Breast epithelium (tissue), 4 donors: ENCODE measurements at regions not wholly inside any gene's neighbourhood (a gene's known extent, or its start where the extent isn't known, plus 50 kb on each side); places are given as distances from the start of the nearest gene placed in this dataset.

Source experiments
- DNase-seq, 2 donors: peaks; one replicate each; pipeline ENCODE4 v3.0.0-alpha.2; 2019; ENCODE audit warnings: low spot score in 2 of 2
- H3K27ac ChIP-seq, 2 donors: fragments of 200-600 bp; sonication (generic) in 1 of 2; one replicate each; pipeline ENCODE4 v1.5.1; 2016 to 2019; ENCODE audit warnings: mild to moderate bottlenecking in 1 of 2
- H3K27me3 ChIP-seq, 2 donors: fragments of 200-600 bp; sonication (generic) in 1 of 2; one replicate each; pipeline versions ENCODE4 v1.5.1 to v1.6.0; 2017 to 2019; ENCODE audit warnings: control low read depth in 1 of 2, mild to moderate bottlenecking in 1 of 2
- H3K36me3 ChIP-seq: fragments of 200-600 bp; one replicate; pipeline ENCODE4 v1.5.1; 2019
- H3K4me1 ChIP-seq, 2 donors: fragments of 200-600 bp; sonication (generic); one replicate each; pipeline ENCODE4 v1.5.1; 2016 to 2019; ENCODE audit warnings: control low read depth in 1 of 2
- H3K4me3 ChIP-seq, 3 donors: fragments of 200-600 bp; sonication (generic); 1 replicate in 2 of 3; 2 replicates in 1 of 3; pipeline ENCODE4 v1.5.1; 2016 to 2019; ENCODE audit warnings: mild to moderate bottlenecking in 3 of 3, moderate library complexity in 2 of 3
- H3K9me3 ChIP-seq, 2 donors: fragments of 200-600 bp; sonication (generic) in 1 of 2; one replicate each; pipeline ENCODE4 v1.5.1; 2016 to 2019; ENCODE audit warnings: control low read depth in 1 of 2
- CTCF ChIP-seq, 3 donors: fragments of 450-650 bp; IDR thresholded peaks; one replicate each; pipeline ENCODE4 v1.5.1; 2016 to 2017; ENCODE audit warnings: antibody characterized with exemption in 3 of 3, mild to moderate bottlenecking in 3 of 3, moderate library complexity in 3 of 3
- POLR2A ChIP-seq: fragments of 450-650 bp; IDR thresholded peaks from one replicate; pipeline ENCODE4 v1.6.1; 2016; ENCODE audit warnings: antibody characterized with exemption, mild to moderate bottlenecking, moderate library complexity
- POLR2AphosphoS5 ChIP-seq, 3 donors: sonication (generic); formaldehyde crosslinking; IDR thresholded peaks; one replicate each; pipeline ENCODE4 v1.6.1; 2017; ENCODE audit warnings: antibody characterized with exemption in 3 of 3
- intact Hi-C: fragments of 100-400 bp; cut with DNase I; formaldehyde crosslinking; loops from one replicate; pipeline ENCODE4 v1.15.1; 2023; ENCODE audit warnings: low total_unique reads

DNA sequence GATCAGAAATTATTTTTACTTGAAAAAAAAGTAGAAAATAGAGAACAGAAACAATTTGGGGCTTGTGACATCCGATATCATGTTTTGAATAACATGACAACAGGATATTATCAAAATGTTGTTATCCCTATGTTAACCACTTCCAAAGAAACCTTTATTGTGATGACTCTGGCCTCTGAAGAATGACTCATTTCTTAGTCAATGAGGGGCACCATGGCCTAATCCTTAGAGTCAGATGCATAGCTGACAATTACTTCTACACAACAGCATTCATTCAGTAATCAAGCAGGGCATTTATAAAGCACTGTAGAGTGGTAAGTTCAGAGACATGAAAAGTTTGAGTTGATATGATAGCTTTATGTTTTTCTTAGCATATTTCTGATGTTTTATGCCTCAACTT is 703.0 kb downstream of the RNF144A start:
- DNase-seq: no peak

DNA sequence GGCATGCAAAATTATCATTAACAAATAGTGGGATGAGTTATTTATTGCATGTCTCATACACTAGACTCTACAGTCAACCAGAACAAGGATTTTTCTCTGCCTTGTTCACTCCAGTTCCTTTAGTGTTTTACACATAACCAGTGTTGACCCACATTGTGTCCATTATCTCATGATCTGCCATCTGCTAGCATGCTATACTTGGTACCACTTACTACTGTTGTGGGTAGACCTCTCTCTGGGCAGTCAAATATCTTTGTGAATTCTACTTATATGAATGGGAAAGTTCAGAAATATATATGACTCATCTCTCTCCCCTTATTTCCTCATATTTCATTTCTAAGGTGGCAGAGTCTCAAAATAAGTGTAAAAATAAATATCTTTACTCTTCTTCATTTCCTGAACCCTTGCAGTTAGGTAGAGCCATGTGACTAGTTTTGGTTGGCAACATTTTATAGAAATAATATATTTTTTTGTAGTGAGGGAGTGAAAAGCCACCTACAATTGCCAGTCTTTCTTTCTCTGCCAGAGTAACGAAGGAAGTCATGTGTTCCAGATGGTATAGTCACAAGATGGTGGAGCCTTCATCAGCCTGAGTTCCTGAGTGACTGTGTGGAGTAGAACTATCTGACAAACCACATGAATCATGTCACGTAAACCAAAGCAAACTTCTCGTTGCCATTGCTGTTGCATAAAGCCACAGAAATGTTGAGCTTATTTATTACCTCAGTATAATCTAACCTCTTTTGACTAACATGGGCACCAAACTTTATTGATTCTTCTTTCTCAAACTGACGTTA is 704.0 kb downstream of the RNF144A start:
- no peak overlapping the region for H3K4me3 ChIP-seq
- intact Hi-C loops: no loop called here
- DNase-seq: no peak
- no peak overlapping the region for H3K27ac ChIP-seq
- H3K36me3 ChIP-seq: no peaks in the 10 kb centered on the region
- H3K27me3 ChIP-seq: no peaks in the 10 kb centered on the region
- H3K9me3 ChIP-seq: no peaks in the 10 kb centered on the region
- H3K4me1 ChIP-seq: no peaks in the 10 kb centered on the region
- TF ChIP-seq POLR2AphosphoS5 (IDR thresholded peaks at IDR 0.05) (no peak), POLR2A (no peak), CTCF (IDR thresholded peaks at IDR 0.05) (no peak)

More for the DNA sequence above, 703.0 kb downstream of the RNF144A start:
- Histone ChIP-seq H3K36me3 (no peaks in the 10 kb centered on the region), H3K4me1 (no peaks in the 10 kb centered on the region), H3K9me3 (no peaks in the 10 kb centered on the region), H3K27me3 (no peaks in the 10 kb centered on the region), H3K4me3 (no peak overlapping the region), H3K27ac (no peak overlapping the region)
- TF ChIP-seq POLR2A: no peak
- no peak for TF ChIP-seq CTCF (IDR thresholded peaks at IDR 0.05)
- TF ChIP-seq POLR2AphosphoS5 (IDR thresholded peaks at IDR 0.05): no peak
- intact Hi-C loops: no loop called here

DNA sequence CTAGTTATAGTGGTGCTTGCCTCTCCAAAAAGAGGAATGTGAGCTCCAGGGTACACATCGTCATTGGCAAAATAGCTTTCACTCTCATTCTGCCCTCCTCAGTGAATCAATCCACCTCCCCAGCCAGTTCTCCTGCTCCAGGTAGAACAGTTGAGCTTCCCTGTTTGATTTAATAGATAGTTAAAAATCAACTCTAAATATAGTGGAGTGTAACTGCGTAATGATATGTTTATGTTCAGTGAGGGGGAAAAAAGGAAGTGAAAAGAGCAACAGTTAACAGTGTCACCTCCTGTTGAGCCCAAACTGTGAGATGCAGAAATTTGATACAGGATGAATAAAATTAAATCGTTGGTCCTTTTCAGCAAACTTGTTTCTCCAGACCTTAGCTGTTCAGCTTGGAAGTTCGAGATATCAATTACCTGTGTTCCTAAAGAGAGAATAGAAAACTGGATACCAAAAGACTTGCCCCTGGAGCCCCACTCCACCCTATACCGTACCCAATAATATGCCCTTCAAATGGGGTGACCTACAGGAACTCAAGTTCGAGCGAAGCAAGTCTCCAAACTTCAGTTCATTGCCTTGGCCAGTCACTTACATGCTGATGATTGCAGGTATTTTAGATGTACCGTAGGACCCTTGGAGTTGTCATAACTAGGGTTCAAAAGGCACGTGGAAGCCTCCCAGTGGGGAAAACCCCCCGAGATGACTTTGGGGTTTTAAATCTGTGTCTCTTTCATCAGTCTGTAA is 708.4 kb downstream of the RNF144A start:
- Histone ChIP-seq H3K27me3 (no peaks in the 10 kb centered on the region), H3K27ac (no peak overlapping the region), H3K9me3 (no peaks in the 10 kb centered on the region), H3K4me1 (no peaks in the 10 kb centered on the region), H3K4me3 (no peak overlapping the region), H3K36me3 (no peaks in the 10 kb centered on the region)
- TF ChIP-seq POLR2A (no peak), POLR2AphosphoS5 (IDR thresholded peaks at IDR 0.05) (no peak), CTCF (IDR thresholded peaks at IDR 0.05) (no peak)
- intact Hi-C loops: no loop called here
- no peak for DNase-seq

GRCh38 chr2:7626139-7626537 is 708.9 kb downstream of the RNF144A start:
- Histone ChIP-seq H3K36me3 (no peaks in the 10 kb centered on the region), H3K9me3 (no peaks in the 10 kb centered on the region), H3K27ac (no peak overlapping the region), H3K4me3 (no peak overlapping the region), H3K4me1 (no peaks in the 10 kb centered on the region), H3K27me3 (no peaks in the 10 kb centered on the region)
- intact Hi-C loops: no loop called here
- no peak for TF ChIP-seq POLR2A
- no peak for TF ChIP-seq POLR2AphosphoS5 (IDR thresholded peaks at IDR 0.05)
- no peak for TF ChIP-seq CTCF (IDR thresholded peaks at IDR 0.05)
- DNase-seq: no peak

- H3K9me3 ChIP-seq: no peaks in the 10 kb centered on the region
- no peaks in the 10 kb centered on the region for H3K27me3 ChIP-seq
- DNase-seq: no peak
- no peak overlapping the region for H3K4me3 ChIP-seq
- H3K4me1 ChIP-seq: no peaks in the 10 kb centered on the region
- no peak overlapping the region for H3K27ac ChIP-seq
- H3K36me3 ChIP-seq: no peaks in the 10 kb centered on the region
- TF ChIP-seq POLR2AphosphoS5 (IDR thresholded peaks at IDR 0.05): no peak
- no peak for TF ChIP-seq POLR2A
- TF ChIP-seq CTCF (IDR thresholded peaks at IDR 0.05): no peak
- intact Hi-C loops: no loop called here
These were observed 710.4 kb downstream of the RNF144A start for GRCh38 chr2:7627583-7627982.
